Effector memory CD4-positive, alpha-beta T cell (primary cell): ENCODE measurements at regions not wholly inside any gene's neighbourhood (a gene's known extent, or its start where the extent isn't known, plus 50 kb on each side); places are given as distances from the start of the nearest gene placed in this dataset.

Experiments
- DNase-seq, 3 donors: peaks; one replicate each; pipeline ENCODE4 v3.0.0-alpha.2; 2020
- H3K27ac ChIP-seq: 2 replicates; pipeline ENCODE4 v1.7.0; 2013; ENCODE audit warnings: mild to moderate bottlenecking, low read length, moderate library complexity; ENCODE audit not compliant: insufficient read depth, poor library complexity, severe bottlenecking
- H3K27me3 ChIP-seq: replicated peaks from 2 replicates; pipeline ENCODE4 v1.7.0; 2013; ENCODE audit warnings: mild to moderate bottlenecking, low read length; ENCODE audit not compliant: insufficient read depth, control insufficient read depth, poor library complexity, severe bottlenecking
- H3K36me3 ChIP-seq: 2 replicates; pipeline ENCODE4 v1.7.0; 2013; ENCODE audit warnings: mild to moderate bottlenecking, low read length, moderate library complexity; ENCODE audit not compliant: control insufficient read depth, insufficient read depth
- H3K4me1 ChIP-seq: 2 replicates; pipeline ENCODE4 v1.7.0; 2013; ENCODE audit warnings: low read length, mild to moderate bottlenecking; ENCODE audit not compliant: control insufficient read depth, insufficient read depth, poor library complexity, severe bottlenecking
- H3K4me3 ChIP-seq: 2 replicates; pipeline ENCODE4 v1.7.0; 2013; ENCODE audit warnings: low read length, low read depth, mild to moderate bottlenecking; ENCODE audit not compliant: insufficient read depth, poor library complexity, severe bottlenecking
- H3K9me3 ChIP-seq: 2 replicates; pipeline ENCODE4 v1.7.0; 2013; ENCODE audit warnings: mild to moderate bottlenecking, low read length, moderate library complexity; ENCODE audit not compliant: control insufficient read depth

DNA sequence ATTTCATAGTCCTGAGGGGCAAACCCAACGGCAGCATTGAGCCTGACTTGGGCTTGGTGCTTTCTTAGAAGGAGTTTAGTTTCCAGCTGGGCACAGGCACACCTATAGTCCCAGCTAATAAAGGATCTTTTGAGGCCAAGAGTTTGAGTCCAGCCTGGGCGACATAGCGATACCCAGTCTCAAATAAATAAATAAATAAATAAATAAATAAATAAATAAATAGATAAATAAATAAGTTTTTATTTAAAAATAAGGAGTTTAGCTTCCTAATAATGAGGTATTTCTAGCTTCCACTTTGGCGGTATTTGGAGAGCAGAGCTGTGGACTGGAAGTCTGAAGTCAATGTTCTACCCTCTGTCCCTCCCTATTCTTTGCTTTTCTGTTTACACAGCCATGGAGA lies 186.6 kb downstream of the URB2 start:
- H3K27me3 ChIP-seq = no peaks in the 10 kb centered on the region
- H3K4me3 ChIP-seq = no peak overlapping the region
- peaks cover 12% of the 10 kb centered on the region for H3K9me3 ChIP-seq
- H3K27ac ChIP-seq = no peak overlapping the region
- H3K4me1 ChIP-seq = no peaks in the 10 kb centered on the region
- no peaks in the 10 kb centered on the region for H3K36me3 ChIP-seq
- no peak for DNase-seq

DNA sequence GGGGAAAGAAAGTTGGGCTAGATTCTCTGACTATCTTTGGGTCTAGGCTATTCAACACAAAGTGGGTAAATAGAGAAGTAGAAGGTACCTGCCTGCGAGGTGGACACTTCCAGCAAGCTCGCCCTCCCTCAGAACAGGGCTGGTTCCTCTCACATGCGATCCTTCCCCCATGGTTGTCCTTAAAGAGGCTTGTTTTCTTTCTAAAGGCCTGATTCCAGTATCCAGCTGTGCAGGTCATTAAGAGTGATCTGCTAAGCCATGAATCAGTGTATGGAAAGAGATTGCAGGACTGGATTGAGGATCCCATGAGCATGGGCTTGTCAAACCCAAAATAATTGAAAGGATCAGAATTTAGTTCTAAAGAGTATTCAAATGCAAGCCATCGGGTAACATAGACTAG lies 189.0 kb downstream of the URB2 start:
- Histone ChIP-seq H3K4me3 (no peak overlapping the region), H3K27me3 (no peaks in the 10 kb centered on the region), H3K9me3 (peaks cover 8% of the 10 kb centered on the region), H3K4me1 (no peaks in the 10 kb centered on the region), H3K27ac (no peak overlapping the region), H3K36me3 (no peaks in the 10 kb centered on the region)
- no peak for DNase-seq

DNA sequence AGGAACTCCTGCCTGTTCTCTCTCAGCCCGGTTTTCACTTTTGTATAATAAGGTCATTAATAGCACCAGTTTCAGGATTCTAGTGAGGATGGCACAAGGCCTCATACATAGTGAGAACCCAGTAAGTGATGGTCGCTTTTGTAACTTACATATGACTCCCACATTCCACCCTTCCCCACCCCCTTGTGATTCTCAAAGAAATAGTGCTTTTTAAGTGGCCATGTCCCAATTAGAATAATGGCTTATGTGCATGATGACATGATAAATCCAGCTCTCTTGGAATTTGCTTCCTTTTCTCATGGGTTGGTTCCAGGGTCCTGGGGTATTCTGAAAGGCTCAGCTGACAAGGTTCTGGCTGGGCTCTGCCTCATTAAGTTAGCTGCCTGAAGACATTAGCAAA lies 189.9 kb downstream of the URB2 start:
- no peak overlapping the region for H3K4me3 ChIP-seq
- H3K27ac ChIP-seq = no peak overlapping the region
- no peaks in the 10 kb centered on the region for H3K9me3 ChIP-seq
- DNase-seq = no peak
- H3K36me3 ChIP-seq = no peaks in the 10 kb centered on the region
- H3K27me3 ChIP-seq = no peaks in the 10 kb centered on the region
- H3K4me1 ChIP-seq = no peaks in the 10 kb centered on the region

DNA sequence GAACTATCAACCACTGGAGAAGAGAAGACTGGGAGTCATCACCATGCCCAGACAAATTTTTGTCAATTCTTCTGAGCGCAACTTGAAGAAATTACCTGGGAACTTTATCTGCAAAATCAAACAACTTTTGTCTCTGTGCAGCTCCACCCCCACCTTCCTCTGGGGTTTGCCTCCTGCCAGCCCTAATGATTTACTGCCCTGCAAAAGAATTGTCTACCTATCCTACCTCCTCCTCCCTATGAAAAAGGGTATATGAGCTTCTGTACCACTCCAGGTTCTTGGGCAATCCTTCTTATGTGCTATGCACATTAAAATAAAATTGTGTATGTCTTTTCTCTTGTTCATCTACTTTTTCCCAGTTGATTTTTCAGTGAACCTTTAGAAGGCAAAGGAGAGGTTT lies 191.9 kb downstream of the URB2 start:
- DNase-seq = no peak
- H3K4me1 ChIP-seq = no peaks in the 10 kb centered on the region
- no peak overlapping the region for H3K4me3 ChIP-seq
- no peaks in the 10 kb centered on the region for H3K36me3 ChIP-seq
- H3K27me3 ChIP-seq = no peaks in the 10 kb centered on the region
- H3K27ac ChIP-seq = no peak overlapping the region
- H3K9me3 ChIP-seq = no peaks in the 10 kb centered on the region

DNA sequence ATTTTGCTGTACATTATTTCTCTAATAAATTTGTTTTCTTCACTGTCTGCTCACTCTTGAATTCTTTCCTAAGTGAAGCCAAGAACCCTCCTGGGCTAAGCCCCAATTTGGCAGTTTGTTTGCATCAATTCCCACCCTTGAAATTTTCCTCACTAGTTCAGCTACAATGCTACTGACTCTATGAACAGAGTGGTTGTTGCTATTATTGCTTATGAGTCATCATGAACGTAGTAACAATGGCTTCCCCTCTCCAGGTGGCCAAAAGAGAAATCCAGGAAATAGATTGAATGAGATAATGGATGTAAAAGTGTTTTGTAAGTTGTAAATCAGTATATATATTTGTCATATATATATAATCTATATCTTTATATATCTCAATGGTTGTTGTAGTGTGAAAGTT lies 193.0 kb downstream of the URB2 start:
- no peak for DNase-seq
- H3K9me3 ChIP-seq = no peaks in the 10 kb centered on the region
- H3K27ac ChIP-seq = no peak overlapping the region
- H3K4me3 ChIP-seq = no peak overlapping the region
- no peaks in the 10 kb centered on the region for H3K27me3 ChIP-seq
- H3K4me1 ChIP-seq = no peaks in the 10 kb centered on the region
- H3K36me3 ChIP-seq = no peaks in the 10 kb centered on the region

DNA sequence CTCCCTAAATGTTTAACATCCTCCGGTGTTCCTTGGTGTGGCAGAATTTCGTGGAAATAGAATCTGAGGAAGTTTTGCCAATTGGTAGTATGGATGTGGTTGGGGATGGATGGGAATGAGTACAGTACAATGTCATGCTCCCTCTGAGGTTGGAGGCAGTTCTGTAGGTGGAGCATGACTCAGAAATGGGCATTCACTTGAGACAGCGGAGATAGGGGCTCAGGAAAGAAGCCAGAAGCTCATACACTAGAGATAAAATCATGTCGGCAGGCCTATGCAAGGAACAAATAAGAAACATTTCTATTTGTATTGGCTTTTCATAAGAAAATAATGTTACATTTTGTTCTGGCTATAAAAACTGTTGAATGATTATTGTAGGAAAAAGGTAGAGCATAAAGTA lies 196.0 kb downstream of the URB2 start:
- Histone ChIP-seq H3K4me1 (no peaks in the 10 kb centered on the region), H3K27me3 (no peaks in the 10 kb centered on the region), H3K27ac (no peak overlapping the region), H3K36me3 (no peaks in the 10 kb centered on the region), H3K9me3 (no peaks in the 10 kb centered on the region), H3K4me3 (no peak overlapping the region)
- DNase-seq = no peak

DNA sequence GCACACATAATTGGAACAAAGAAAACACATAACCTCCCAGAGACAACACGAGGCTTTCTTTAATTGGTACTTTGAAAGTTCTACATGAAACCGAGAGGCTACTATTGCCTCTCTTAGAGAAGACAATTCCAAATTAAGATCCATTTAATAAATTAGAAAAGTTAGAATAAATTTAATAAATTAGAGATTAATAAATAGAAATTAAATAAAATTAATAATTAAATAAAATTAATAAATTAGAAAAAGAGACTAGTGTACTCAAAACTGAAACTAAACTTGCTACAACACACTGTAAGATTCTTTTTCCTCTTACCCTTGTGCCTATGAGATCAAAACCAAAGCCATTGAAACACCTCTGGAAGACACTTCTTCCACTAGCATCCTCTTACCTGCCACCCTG lies 199.0 kb downstream of the URB2 start:
- Histone ChIP-seq H3K27me3 (no peaks in the 10 kb centered on the region), H3K27ac (no peak overlapping the region), H3K9me3 (no peaks in the 10 kb centered on the region), H3K36me3 (no peaks in the 10 kb centered on the region), H3K4me1 (no peaks in the 10 kb centered on the region), H3K4me3 (no peak overlapping the region)
- DNase-seq = no peak

DNA sequence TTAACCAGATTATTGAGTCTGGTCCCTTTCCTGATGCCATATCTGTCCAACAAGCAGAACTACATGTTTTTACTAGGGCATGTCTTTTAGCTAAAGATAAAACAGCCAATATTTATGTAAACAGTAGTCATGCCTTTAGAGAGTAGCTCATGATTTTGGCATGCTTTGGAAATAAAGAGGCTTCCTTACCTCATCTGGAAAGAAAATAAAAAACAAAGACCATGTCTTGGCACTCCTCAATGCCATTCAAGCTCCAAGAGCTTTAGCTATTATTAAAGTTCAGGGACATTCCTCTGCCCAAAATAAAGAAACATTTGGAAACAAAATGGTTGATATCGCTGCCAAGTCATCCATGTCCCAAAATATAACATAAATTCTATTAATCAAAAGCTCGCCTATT lies 202.4 kb downstream of the URB2 start:
- H3K27ac ChIP-seq = no peak overlapping the region
- no peaks in the 10 kb centered on the region for H3K4me1 ChIP-seq
- DNase-seq = no peak

DNA sequence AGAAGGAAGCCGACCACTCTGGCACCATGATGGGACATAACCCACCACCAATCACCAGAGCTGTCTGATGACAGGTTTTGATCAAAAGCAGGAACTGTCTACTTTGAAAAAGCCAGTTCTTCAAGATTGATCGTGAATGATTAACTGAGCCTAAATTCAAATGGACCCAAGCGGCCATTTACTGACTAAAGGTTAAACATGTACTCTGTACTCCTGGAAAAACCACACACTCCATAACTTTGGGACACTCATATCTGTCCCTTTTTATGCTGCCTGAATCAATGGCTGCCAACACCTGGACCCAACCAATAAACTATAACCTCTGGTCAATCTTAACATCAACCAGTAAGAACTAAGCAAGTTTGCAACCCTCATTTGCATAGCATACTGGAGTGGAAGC lies 206.6 kb downstream of the URB2 start:
- no peak for DNase-seq
- Histone ChIP-seq H3K36me3 (no peaks in the 10 kb centered on the region), H3K27me3 (no peaks in the 10 kb centered on the region), H3K27ac (no peak overlapping the region), H3K4me3 (no peak overlapping the region), H3K9me3 (no peaks in the 10 kb centered on the region), H3K4me1 (no peaks in the 10 kb centered on the region)

More for the DNA sequence above, 202.4 kb downstream of the URB2 start:
- H3K9me3 ChIP-seq = no peaks in the 10 kb centered on the region
- no peaks in the 10 kb centered on the region for H3K27me3 ChIP-seq
- no peaks in the 10 kb centered on the region for H3K36me3 ChIP-seq
- no peak overlapping the region for H3K4me3 ChIP-seq

DNA sequence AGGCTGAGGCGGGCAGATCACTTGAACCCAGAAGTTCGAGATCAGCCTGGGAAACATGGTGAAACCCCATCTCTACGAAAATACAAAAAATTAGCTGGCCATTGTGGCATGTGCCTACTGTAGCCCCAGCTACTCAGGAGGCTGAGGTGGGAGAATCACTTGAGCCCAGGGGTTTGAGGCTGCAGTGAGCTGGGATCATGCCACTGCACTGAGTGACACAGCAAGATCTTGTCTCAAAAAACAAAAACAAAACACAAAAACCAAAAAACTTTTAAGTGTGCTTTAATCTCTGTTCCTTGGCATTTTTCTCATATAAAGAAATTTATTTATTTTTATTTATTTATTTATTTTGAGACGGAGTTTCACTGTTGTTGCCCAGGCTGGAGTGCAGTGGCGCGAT lies 208.2 kb downstream of the URB2 start:
- Histone ChIP-seq H3K36me3 (no peaks in the 10 kb centered on the region), H3K27ac (no peak overlapping the region), H3K9me3 (no peaks in the 10 kb centered on the region), H3K4me3 (no peak overlapping the region), H3K4me1 (no peaks in the 10 kb centered on the region), H3K27me3 (no peaks in the 10 kb centered on the region)
- no peak for DNase-seq

DNA sequence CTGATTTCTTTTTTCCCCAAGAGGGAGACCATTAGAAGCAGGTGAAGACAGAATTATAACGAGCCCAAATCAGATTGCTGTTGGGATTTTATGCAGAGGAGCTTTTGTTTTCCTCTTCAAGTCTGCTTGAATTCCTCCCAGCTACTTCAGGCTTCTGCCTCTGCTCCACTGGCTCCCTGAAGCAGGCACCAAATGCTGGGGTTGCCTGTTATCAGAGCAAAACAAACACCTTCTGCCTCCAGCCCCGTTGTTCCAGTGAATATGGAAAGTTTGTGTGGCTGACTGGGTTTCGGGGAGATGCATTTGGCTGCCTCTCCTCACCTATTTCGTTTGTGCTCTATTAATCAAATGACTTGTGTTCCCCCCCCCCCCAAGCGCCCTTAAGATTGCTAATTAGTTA lies 209.2 kb downstream of the URB2 start:
- DNase-seq = no peak
- Histone ChIP-seq H3K9me3 (no peaks in the 10 kb centered on the region), H3K4me1 (no peaks in the 10 kb centered on the region), H3K27me3 (no peaks in the 10 kb centered on the region), H3K4me3 (no peak overlapping the region), H3K27ac (no peak overlapping the region), H3K36me3 (no peaks in the 10 kb centered on the region)
